ENCODE measurements at regions not wholly inside any gene's neighbourhood (a gene's known extent, or its start where the extent isn't known, plus 50 kb on each side); places are given as distances from the start of the nearest gene placed in this dataset.

DNA sequence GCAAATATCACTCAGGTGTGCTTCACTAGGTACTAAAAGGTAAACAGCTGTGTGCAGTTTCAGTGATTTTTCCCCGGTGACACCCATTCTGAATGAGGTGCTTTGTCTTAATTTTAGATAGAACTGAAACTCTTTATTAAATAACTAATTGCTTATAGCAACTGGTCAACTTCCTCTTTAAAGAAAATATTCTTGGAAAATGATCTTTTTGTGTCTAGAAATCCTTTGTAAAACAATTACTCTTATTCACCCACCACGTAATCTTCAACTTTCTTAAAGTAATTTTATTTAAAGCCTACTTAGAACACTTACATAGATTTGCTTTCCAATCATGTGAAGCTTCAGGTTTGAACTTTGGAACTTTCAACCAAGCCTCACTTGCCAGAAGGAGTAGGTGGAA lies 57.9 kb upstream of the RMDN2 start:
- peaks cover 6% of the 10 kb centered on the region for H3K4me1 ChIP-seq (ENCODE audit: control insufficient read depth, insufficient read depth, low read length)
- H3K36me3 ChIP-seq (ENCODE audit: control insufficient read depth, insufficient read depth, low read length) = no peaks in the 10 kb centered on the region
- no peak overlapping the region for H3K9ac ChIP-seq (ENCODE audit: low read length)
- H3K4me3 ChIP-seq (ENCODE audit: low read depth, low read length) = no peak overlapping the region
- H3K9me3 ChIP-seq (ENCODE audit: control insufficient read depth, insufficient read depth, low read depth, low read length) = no peaks in the 10 kb centered on the region
- no peaks in the 10 kb centered on the region for H3K27me3 ChIP-seq (ENCODE audit: control insufficient read depth, insufficient read depth, low read length)
- no peak overlapping the region for H3K27ac ChIP-seq (ENCODE audit: low read depth, low read length)

DNA sequence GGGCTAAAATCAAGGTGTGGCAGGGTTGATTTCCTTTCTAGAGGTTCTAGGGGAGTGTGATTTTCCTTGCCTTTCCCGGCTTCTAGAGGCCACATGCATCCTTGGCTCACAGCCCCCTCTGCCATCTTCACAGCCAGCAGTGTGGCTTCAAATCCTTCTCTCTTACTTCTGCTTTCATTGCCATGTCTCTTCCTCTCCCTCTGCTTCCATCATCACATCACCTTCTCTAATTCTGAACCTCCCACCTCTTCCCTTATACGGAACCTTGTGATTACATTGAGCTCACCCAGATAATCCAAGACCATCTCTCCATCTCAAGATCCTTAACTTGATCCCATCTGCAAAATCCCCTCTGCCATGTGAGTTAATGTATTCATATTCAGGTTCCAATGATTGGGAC lies 56.2 kb upstream of the RMDN2 start:
- Histone ChIP-seq H3K4me1 (ENCODE audit: control insufficient read depth, insufficient read depth, low read length) (peaks cover 11% of the 10 kb centered on the region), H3K27me3 (ENCODE audit: control insufficient read depth, insufficient read depth, low read length) (no peaks in the 10 kb centered on the region), H3K9me3 (ENCODE audit: control insufficient read depth, insufficient read depth, low read depth, low read length) (no peaks in the 10 kb centered on the region), H3K36me3 (ENCODE audit: control insufficient read depth, insufficient read depth, low read length) (no peaks in the 10 kb centered on the region), H3K27ac (ENCODE audit: low read depth, low read length) (no peak overlapping the region), H3K4me3 (ENCODE audit: low read depth, low read length) (no peak overlapping the region), H3K9ac (ENCODE audit: low read length) (no peak overlapping the region)

GRCh38 chr2:37869304-37869703 lies 55.8 kb upstream of the RMDN2 start:
- Histone ChIP-seq H3K9ac (ENCODE audit: low read length) (no peak overlapping the region), H3K36me3 (ENCODE audit: control insufficient read depth, insufficient read depth, low read length) (no peaks in the 10 kb centered on the region), H3K4me3 (ENCODE audit: low read depth, low read length) (no peak overlapping the region), H3K27me3 (ENCODE audit: control insufficient read depth, insufficient read depth, low read length) (no peaks in the 10 kb centered on the region), H3K27ac (ENCODE audit: low read depth, low read length) (no peak overlapping the region), H3K9me3 (ENCODE audit: control insufficient read depth, insufficient read depth, low read depth, low read length) (no peaks in the 10 kb centered on the region), H3K4me1 (ENCODE audit: control insufficient read depth, insufficient read depth, low read length) (peaks cover 11% of the 10 kb centered on the region)

- no peaks in the 10 kb centered on the region for H3K27me3 ChIP-seq (ENCODE audit: control insufficient read depth, insufficient read depth, low read length)
- no peaks in the 10 kb centered on the region for H3K9me3 ChIP-seq (ENCODE audit: control insufficient read depth, insufficient read depth, low read depth, low read length)
- no peaks in the 10 kb centered on the region for H3K36me3 ChIP-seq (ENCODE audit: control insufficient read depth, insufficient read depth, low read length)
- no peak overlapping the region for H3K9ac ChIP-seq (ENCODE audit: low read length)
- H3K4me1 ChIP-seq (ENCODE audit: control insufficient read depth, insufficient read depth, low read length) = peaks cover 11% of the 10 kb centered on the region
- no peak overlapping the region for H3K27ac ChIP-seq (ENCODE audit: low read depth, low read length)
- H3K4me3 ChIP-seq (ENCODE audit: low read depth, low read length) = no peak overlapping the region
Measured at GRCh38 chr2:37869771-37870170, 55.3 kb upstream of the RMDN2 start.

GRCh38 chr2:37870829-37871228 lies 54.3 kb upstream of the RMDN2 start:
- H3K27ac ChIP-seq (ENCODE audit: low read depth, low read length) = no peak overlapping the region
- H3K4me1 ChIP-seq (ENCODE audit: control insufficient read depth, insufficient read depth, low read length) = peaks cover 20% of the 10 kb centered on the region
- H3K27me3 ChIP-seq (ENCODE audit: control insufficient read depth, insufficient read depth, low read length) = no peaks in the 10 kb centered on the region

GRCh38 chr2:37871456-37872191 lies 53.5 kb upstream of the RMDN2 start:
- peaks cover 23% of the 10 kb centered on the region for H3K4me1 ChIP-seq (ENCODE audit: control insufficient read depth, insufficient read depth, low read length)
- H3K9me3 ChIP-seq (ENCODE audit: control insufficient read depth, insufficient read depth, low read depth, low read length) = no peaks in the 10 kb centered on the region
- no peaks in the 10 kb centered on the region for H3K36me3 ChIP-seq (ENCODE audit: control insufficient read depth, insufficient read depth, low read length)
- no peak overlapping the region for H3K4me3 ChIP-seq (ENCODE audit: low read depth, low read length)
- no peaks in the 10 kb centered on the region for H3K27me3 ChIP-seq (ENCODE audit: control insufficient read depth, insufficient read depth, low read length)
- H3K9ac ChIP-seq (ENCODE audit: low read length) = no peak overlapping the region
- no peak overlapping the region for H3K27ac ChIP-seq (ENCODE audit: low read depth, low read length)

More at GRCh38 chr2:37870829-37871228, 54.3 kb upstream of the RMDN2 start:
- no peaks in the 10 kb centered on the region for H3K9me3 ChIP-seq (ENCODE audit: control insufficient read depth, insufficient read depth, low read depth, low read length)
- H3K4me3 ChIP-seq (ENCODE audit: low read depth, low read length) = no peak overlapping the region
- no peak overlapping the region for H3K9ac ChIP-seq (ENCODE audit: low read length)
- no peaks in the 10 kb centered on the region for H3K36me3 ChIP-seq (ENCODE audit: control insufficient read depth, insufficient read depth, low read length)

GRCh38 chr2:37872192-37872750 lies 52.8 kb upstream of the RMDN2 start:
- H3K4me1 ChIP-seq (ENCODE audit: control insufficient read depth, insufficient read depth, low read length) = peaks cover 23% of the 10 kb centered on the region
- no peak overlapping the region for H3K27ac ChIP-seq (ENCODE audit: low read depth, low read length)
- no peaks in the 10 kb centered on the region for H3K9me3 ChIP-seq (ENCODE audit: control insufficient read depth, insufficient read depth, low read depth, low read length)
- no peak overlapping the region for H3K4me3 ChIP-seq (ENCODE audit: low read depth, low read length)
- H3K9ac ChIP-seq (ENCODE audit: low read length) = no peak overlapping the region
- H3K36me3 ChIP-seq (ENCODE audit: control insufficient read depth, insufficient read depth, low read length) = no peaks in the 10 kb centered on the region
- H3K27me3 ChIP-seq (ENCODE audit: control insufficient read depth, insufficient read depth, low read length) = no peaks in the 10 kb centered on the region

DNA sequence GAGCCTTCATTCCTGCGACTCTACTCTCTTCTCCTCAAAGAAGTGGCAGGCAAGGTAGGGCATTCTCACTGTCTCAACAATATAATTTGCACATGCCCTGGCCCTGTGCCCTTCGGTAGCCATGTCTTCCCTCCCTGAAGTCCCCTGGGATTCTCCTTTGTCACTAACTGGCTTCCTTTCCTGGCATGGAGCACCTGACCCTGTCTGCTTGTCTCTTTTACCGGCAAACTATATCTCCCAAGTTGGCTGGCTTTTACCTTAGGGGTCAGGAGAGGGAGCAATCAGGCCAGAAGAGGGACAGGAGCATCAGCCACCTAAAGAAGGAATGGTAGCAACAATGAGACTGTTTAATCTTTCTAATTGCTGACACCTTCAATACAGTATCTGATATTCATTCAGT lies 51.9 kb upstream of the RMDN2 start:
- Histone ChIP-seq H3K27ac (ENCODE audit: low read depth, low read length) (no peak overlapping the region), H3K4me3 (ENCODE audit: low read depth, low read length) (no peak overlapping the region), H3K4me1 (ENCODE audit: control insufficient read depth, insufficient read depth, low read length) (peaks cover 23% of the 10 kb centered on the region), H3K9ac (ENCODE audit: low read length) (no peak overlapping the region), H3K9me3 (ENCODE audit: control insufficient read depth, insufficient read depth, low read depth, low read length) (no peaks in the 10 kb centered on the region), H3K27me3 (ENCODE audit: control insufficient read depth, insufficient read depth, low read length) (no peaks in the 10 kb centered on the region), H3K36me3 (ENCODE audit: control insufficient read depth, insufficient read depth, low read length) (no peaks in the 10 kb centered on the region)

DNA sequence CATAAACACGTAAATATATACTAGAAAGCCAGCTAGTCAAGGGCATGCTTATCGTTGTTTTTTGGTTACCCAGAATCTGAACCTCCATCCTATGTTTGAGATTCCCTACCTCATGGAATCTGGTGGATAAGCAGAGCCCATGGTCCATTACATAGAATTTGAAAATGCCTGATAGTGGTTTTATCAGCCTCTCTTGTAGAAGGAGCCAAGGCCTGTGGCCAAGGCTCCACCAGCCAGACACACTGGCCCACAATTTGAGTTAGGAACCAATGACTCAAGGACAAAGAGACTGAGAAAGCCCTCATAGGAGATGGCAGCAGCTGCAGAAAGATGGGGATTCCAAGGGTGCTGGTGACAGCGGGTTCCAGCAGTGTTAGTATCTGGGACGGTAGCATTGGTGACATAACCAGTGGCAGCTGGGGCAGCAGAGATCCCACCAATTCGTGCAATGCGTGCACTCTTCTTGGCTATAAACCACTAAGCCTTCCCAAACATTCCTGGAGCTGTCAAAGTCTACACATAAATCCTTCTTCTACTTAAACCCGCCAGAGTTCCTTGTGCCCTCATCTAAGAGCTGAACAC lies 51.2 kb upstream of the RMDN2 start:
- H3K36me3 ChIP-seq (ENCODE audit: control insufficient read depth, insufficient read depth, low read length) = no peaks in the 10 kb centered on the region
- H3K4me3 ChIP-seq (ENCODE audit: low read depth, low read length) = no peak overlapping the region
- no peak overlapping the region for H3K27ac ChIP-seq (ENCODE audit: low read depth, low read length)
- H3K9me3 ChIP-seq (ENCODE audit: control insufficient read depth, insufficient read depth, low read depth, low read length) = no peaks in the 10 kb centered on the region
- peaks cover 19% of the 10 kb centered on the region; the same call in 1 of the 2 replicates for H3K4me1 ChIP-seq (ENCODE audit: control insufficient read depth, insufficient read depth, low read length)
- no peaks in the 10 kb centered on the region for H3K27me3 ChIP-seq (ENCODE audit: control insufficient read depth, insufficient read depth, low read length)
- no peak overlapping the region for H3K9ac ChIP-seq (ENCODE audit: low read length)

DNA sequence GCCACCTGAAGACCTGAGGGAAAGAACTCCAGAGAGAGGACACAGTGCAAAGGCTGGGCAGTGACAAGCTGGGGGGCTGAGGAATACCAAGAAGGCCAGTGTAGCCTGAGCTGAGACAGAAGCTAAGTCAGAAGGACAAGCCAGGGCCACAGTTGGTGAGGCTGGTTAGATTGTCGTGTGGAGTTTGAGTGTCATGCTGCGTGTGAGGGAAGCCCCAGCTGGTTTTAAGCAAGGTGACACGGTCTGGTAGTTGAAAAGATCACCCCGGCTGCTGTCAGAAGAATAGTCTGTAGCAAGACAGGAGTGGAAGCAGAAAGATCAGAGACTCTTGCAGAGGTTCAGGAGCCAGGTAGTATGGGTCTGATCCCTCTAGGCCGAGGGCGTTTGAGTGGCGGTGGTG lies 50.6 kb upstream of the RMDN2 start:
- Histone ChIP-seq H3K4me1 (ENCODE audit: control insufficient read depth, insufficient read depth, low read length) (peaks cover 18% of the 10 kb centered on the region; the same call in 1 of the 2 replicates), H3K36me3 (ENCODE audit: control insufficient read depth, insufficient read depth, low read length) (no peaks in the 10 kb centered on the region), H3K27ac (ENCODE audit: low read depth, low read length) (no peak overlapping the region), H3K27me3 (ENCODE audit: control insufficient read depth, insufficient read depth, low read length) (no peaks in the 10 kb centered on the region), H3K9ac (ENCODE audit: low read length) (no peak overlapping the region), H3K4me3 (ENCODE audit: low read depth, low read length) (no peak overlapping the region), H3K9me3 (ENCODE audit: control insufficient read depth, insufficient read depth, low read depth, low read length) (no peaks in the 10 kb centered on the region)
